Left ventricle myocardium inferior (tissue), 1 donor: ENCODE measurements at regions not wholly inside any gene's neighbourhood (a gene's known extent, or its start where the extent isn't known, plus 50 kb on each side); places are given as distances from the start of the nearest gene placed in this dataset.

Source experiments
- DNase-seq: peaks from one replicate; pipeline ENCODE4 v3.0.0-alpha.2; 2020
- H3K27ac ChIP-seq: fragments of 200-600 bp; replicated peaks from 2 replicates; pipeline ENCODE4 v1.8.0; 2021
- H3K27me3 ChIP-seq: fragments of 200-600 bp; 2 replicates; pipeline ENCODE4 v1.8.0; 2021; ENCODE audit warnings: low read depth
- H3K36me3 ChIP-seq: fragments of 200-600 bp; 2 replicates; pipeline ENCODE4 v1.8.0; 2021
- H3K4me1 ChIP-seq: fragments of 200-600 bp; 2 replicates; pipeline ENCODE4 v1.8.0; 2021
- H3K4me3 ChIP-seq: fragments of 200-600 bp; 2 replicates; pipeline ENCODE4 v1.8.0; 2021; ENCODE audit warnings: mild to moderate bottlenecking, moderate library complexity
- H3K9me3 ChIP-seq: fragments of 200-600 bp; replicated peaks from 2 replicates; pipeline ENCODE4 v1.8.0; 2021
- CTCF ChIP-seq: fragments of 200-600 bp; IDR thresholded peaks from 2 replicates; pipeline ENCODE4 v1.8.0; 2021; ENCODE audit warnings: antibody characterized with exemption, mild to moderate bottlenecking, borderline replicate concordance
- intact Hi-C: fragments of 100-400 bp; cut with micrococcal nuclease; formaldehyde crosslinking; loops from one replicate; pipeline ENCODE4 v1.11.0; 2022
- donor health status: DM: no; HTN: yes; CAD: no; lungs with severe emphysema.

GRCh38 chr12:74446466-74446865, 91.2 kb upstream of the ATXN7L3B start:
- H3K27ac ChIP-seq: no peak overlapping the region
- H3K27me3 ChIP-seq: no peaks in the 10 kb centered on the region
- no peaks in the 10 kb centered on the region for H3K36me3 ChIP-seq
- TF ChIP-seq CTCF: no peak
- H3K9me3 ChIP-seq: no peaks in the 10 kb centered on the region
- H3K4me1 ChIP-seq: no peaks in the 10 kb centered on the region
- no peak for DNase-seq
- H3K4me3 ChIP-seq: no peak overlapping the region
- intact Hi-C loops: no loop called here

GRCh38 chr12:74449872-74450271, 87.8 kb upstream of the ATXN7L3B start:
- Histone ChIP-seq H3K4me1 (no peaks in the 10 kb centered on the region), H3K4me3 (no peak overlapping the region), H3K27me3 (no peaks in the 10 kb centered on the region), H3K27ac (no peak overlapping the region), H3K36me3 (no peaks in the 10 kb centered on the region), H3K9me3 (no peaks in the 10 kb centered on the region)
- no peak for DNase-seq
- TF ChIP-seq CTCF: no peak
- intact Hi-C loops: no loop called here

GRCh38 chr12:74454109-74454508, 83.5 kb upstream of the ATXN7L3B start:
- Histone ChIP-seq H3K4me3 (no peak overlapping the region), H3K27me3 (no peaks in the 10 kb centered on the region), H3K9me3 (no peaks in the 10 kb centered on the region), H3K27ac (no peak overlapping the region), H3K4me1 (no peaks in the 10 kb centered on the region), H3K36me3 (no peaks in the 10 kb centered on the region)
- DNase-seq: no peak
- intact Hi-C loops: no loop called here
- no peak for TF ChIP-seq CTCF

- DNase-seq: no peak
- TF ChIP-seq CTCF: no peak
- intact Hi-C loops: no loop called here
- H3K4me3 ChIP-seq: no peak overlapping the region
- no peak overlapping the region for H3K27ac ChIP-seq
- H3K36me3 ChIP-seq: no peaks in the 10 kb centered on the region
- no peaks in the 10 kb centered on the region for H3K27me3 ChIP-seq
- H3K9me3 ChIP-seq: no peaks in the 10 kb centered on the region
- no peaks in the 10 kb centered on the region for H3K4me1 ChIP-seq
These were observed 82.2 kb upstream of the ATXN7L3B start for GRCh38 chr12:74455429-74455828.

- intact Hi-C loops: no loop called here
- no peaks in the 10 kb centered on the region for H3K27me3 ChIP-seq
- H3K4me1 ChIP-seq: no peaks in the 10 kb centered on the region
- TF ChIP-seq CTCF: no peak
- no peak overlapping the region for H3K4me3 ChIP-seq
- no peak for DNase-seq
- H3K27ac ChIP-seq: no peak overlapping the region
- no peaks in the 10 kb centered on the region for H3K36me3 ChIP-seq
- H3K9me3 ChIP-seq: no peaks in the 10 kb centered on the region
These were observed 81.2 kb upstream of the ATXN7L3B start for GRCh38 chr12:74456431-74456830.

- Histone ChIP-seq H3K36me3 (no peaks in the 10 kb centered on the region), H3K27me3 (no peaks in the 10 kb centered on the region), H3K27ac (no peak overlapping the region), H3K4me3 (no peak overlapping the region), H3K4me1 (no peaks in the 10 kb centered on the region), H3K9me3 (no peaks in the 10 kb centered on the region)
- DNase-seq: no peak
- intact Hi-C loops: no loop called here
- TF ChIP-seq CTCF: no peak
These were observed 69.2 kb upstream of the ATXN7L3B start for GRCh38 chr12:74468401-74468800.
